ENCODE measurements at regions not wholly inside any gene's neighbourhood (a gene's known extent, or its start where the extent isn't known, plus 50 kb on each side); places are given as distances from the start of the nearest gene placed in this dataset.

DNA sequence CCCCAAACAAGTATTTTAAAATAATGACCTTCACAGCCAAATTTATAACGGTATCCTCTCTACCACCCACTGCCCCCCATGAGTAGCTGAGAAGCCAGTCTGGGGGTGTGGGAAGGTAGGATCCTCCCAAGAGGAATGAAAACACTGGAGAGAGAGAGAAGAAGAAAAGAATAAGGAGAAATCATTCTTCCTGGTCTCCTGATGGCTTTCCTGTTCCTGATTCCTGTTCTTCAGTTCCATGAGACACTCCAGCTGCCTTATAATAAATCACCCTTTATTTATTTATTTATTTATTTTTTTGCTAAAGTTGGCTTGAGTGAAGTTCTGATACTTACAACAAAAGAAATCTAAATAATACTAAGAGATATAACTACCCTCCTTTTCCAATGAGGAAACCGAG is 56.4 kb upstream of the FAM20A start:
- no peak for DNase-seq

DNA sequence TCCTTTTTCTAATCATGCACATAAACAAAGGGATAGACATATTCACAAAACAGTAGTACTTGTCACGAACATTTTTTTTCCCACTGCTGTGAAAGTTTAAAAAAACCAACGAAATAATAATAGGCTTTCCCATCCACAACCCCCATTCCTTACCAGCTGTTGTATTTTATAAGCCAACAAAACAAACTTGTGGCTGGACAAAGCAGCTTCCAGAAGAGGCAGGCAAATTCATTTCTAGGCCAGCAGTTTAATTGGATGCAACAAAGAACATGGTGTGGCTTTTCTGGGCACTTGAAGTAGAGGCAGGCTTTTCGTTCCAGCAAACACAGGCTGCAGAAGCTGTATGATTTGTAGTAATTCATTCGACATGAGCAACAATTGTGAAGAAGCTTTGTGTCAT is 56.0 kb upstream of the FAM20A start:
- DNase-seq: no peak

DNA sequence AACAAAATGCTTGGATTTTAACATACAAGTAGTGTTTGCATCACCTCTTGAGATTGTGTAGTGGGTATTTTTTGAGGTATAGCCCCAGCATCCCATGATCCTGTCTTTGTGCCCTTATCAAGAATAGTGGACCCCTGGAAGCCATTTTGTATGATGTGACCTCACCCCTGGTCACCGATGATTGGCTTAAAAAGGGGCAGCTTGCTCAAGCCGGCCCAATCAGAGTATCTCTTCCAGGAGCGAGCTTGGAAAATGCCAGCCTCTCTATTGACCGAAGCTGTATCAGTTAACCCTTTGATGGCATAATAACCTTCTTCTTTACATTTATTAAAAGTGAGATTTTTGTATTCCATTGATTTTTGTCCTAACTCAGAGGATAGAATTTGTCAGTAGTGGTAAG is 55.5 kb upstream of the FAM20A start:
- no peak for DNase-seq

Data from amniotic stem cell (primary cell).